Endothelial cell of umbilical vein (primary cell): ENCODE measurements at regions not wholly inside any gene's neighbourhood (a gene's known extent, or its start where the extent isn't known, plus 50 kb on each side); places are given as distances from the start of the nearest gene placed in this dataset.

Experiments
- BruUV-seq: library from RNA; stranded (reverse); fragments of 400-500 nt; replicated peaks from 2 replicates; lab custom pipeline; 2021; lab: Mats Ljungman, UMichigan
- CTCF ChIA-PET: fragments of 300-600, 350-600 bp; sonication (Branson Sonifier 250); formaldehyde crosslinking; loops from one replicate; lab custom pipeline; 2021; ENCODE audit warnings: antibody characterized with exemption, inconsistent platforms; lab: Charles Lee
- POLR2A ChIA-PET: fragments of 300-600, 350-600 bp; sonication (Branson Sonifier 250); formaldehyde crosslinking; loops from one replicate; lab custom pipeline; 2021; ENCODE audit warnings: antibody characterized with exemption, inconsistent platforms; lab: Charles Lee
- DNase-seq: peaks from one replicate; pipeline ENCODE4 v3.0.0-alpha.2; 2011; ENCODE audit warnings: low read depth, low spot score
- FAIRE-seq: peaks from 2 replicates; lab custom pipeline; 2011; peaks lifted over from hg19 to GRCh38; lab: Jason Lieb, UNC
- H2AFZ ChIP-seq: 2 replicates; pipeline ENCODE4 v1.6.0; 2012; ENCODE audit warnings: low read depth, low read length, control low read depth, inconsistent platforms
- H3K27ac ChIP-seq: 2 replicates; pipeline ENCODE4 v1.5.1; 2011; ENCODE audit warnings: low read depth, mild to moderate bottlenecking, control low read depth, low read length, moderate library complexity; ENCODE audit not compliant: insufficient read depth
- H3K27me3 ChIP-seq, 2 experiments: 2 replicates each; pipeline versions ENCODE4 v1.6.0 to v1.6.1; 2011; ENCODE audit warnings: low read length in 2 of 2, mixed read lengths in 1 of 2; ENCODE audit not compliant: control insufficient read depth in 2 of 2, insufficient read depth in 2 of 2
- H3K36me3 ChIP-seq, 2 experiments: 2 replicates in 1 of 2; 3 replicates in 1 of 2; pipeline ENCODE4 v1.5.1; 2011; ENCODE audit warnings: low read length in 2 of 2, mild to moderate bottlenecking in 1 of 2, moderate library complexity in 1 of 2; ENCODE audit not compliant: control insufficient read depth in 2 of 2, insufficient read depth in 2 of 2; ENCODE audit errors: extremely low read depth in 1 of 2
- H3K4me1 ChIP-seq: 3 replicates; pipeline ENCODE4 v1.5.1; 2011; ENCODE audit warnings: mild to moderate bottlenecking, low read length; ENCODE audit not compliant: control insufficient read depth, insufficient read depth; ENCODE audit errors: extremely low read depth
- H3K4me2 ChIP-seq: 2 replicates; pipeline ENCODE4 v1.6.1; 2011; ENCODE audit warnings: low read length, control low read depth, mixed read lengths; ENCODE audit not compliant: insufficient read depth
- H3K4me3 ChIP-seq, 3 experiments: fragments of 200-600 bp in 1 of 3; sonication (generic), shearing (Covaris generic) in 1 of 3; replicated peaks in 1 of 3; 2 replicates each; pipeline ENCODE4 v1.5.1; 2011 to 2016; ENCODE audit warnings: control low read depth in 3 of 3, low read length in 3 of 3, mild to moderate bottlenecking in 2 of 3, inconsistent platforms in 1 of 3, low read depth in 1 of 3, moderate library complexity in 1 of 3; ENCODE audit not compliant: insufficient read depth in 1 of 3
- H3K79me2 ChIP-seq: 2 replicates; pipeline ENCODE4 v1.6.0; 2012; ENCODE audit warnings: low read length, inconsistent platforms; ENCODE audit not compliant: control insufficient read depth, insufficient read depth
- H3K9ac ChIP-seq: replicated peaks from 2 replicates; pipeline ENCODE3; 2011; ENCODE audit warnings: low read length, control low read depth; ENCODE audit not compliant: insufficient read depth; ENCODE audit errors: extremely low read depth
- H3K9me1 ChIP-seq: replicated peaks from 3 replicates; pipeline ENCODE4 v1.6.0; 2011; ENCODE audit warnings: mild to moderate bottlenecking, low read length; ENCODE audit not compliant: control insufficient read depth, insufficient read depth; ENCODE audit errors: extremely low read depth
- H3K9me3 ChIP-seq: replicated peaks from 2 replicates; pipeline ENCODE4 v1.5.1; 2012; ENCODE audit warnings: low read length, inconsistent platforms; ENCODE audit not compliant: control insufficient read depth, insufficient read depth
- H4K20me1 ChIP-seq: replicated peaks from 2 replicates; pipeline ENCODE3; 2011; ENCODE audit warnings: mild to moderate bottlenecking, low read length; ENCODE audit not compliant: control insufficient read depth, insufficient read depth; ENCODE audit errors: extremely low read depth
- EZH2 ChIP-seq: IDR thresholded peaks from 2 replicates; pipeline ENCODE4 v1.6.1; 2012; ENCODE audit warnings: borderline replicate concordance, low read depth, mild to moderate bottlenecking, moderate library complexity, low read length, inconsistent platforms; ENCODE audit not compliant: severe bottlenecking
- FOS ChIP-seq: IDR thresholded peaks from 2 replicates; pipeline ENCODE4 v1.6.1; 2011; ENCODE audit warnings: mild to moderate bottlenecking, low read length, moderate library complexity, borderline replicate concordance; ENCODE audit not compliant: insufficient read depth
- GATA2 ChIP-seq: IDR thresholded peaks from 2 replicates; pipeline ENCODE4 v1.7.0; 2011; ENCODE audit warnings: low read depth, mild to moderate bottlenecking, moderate library complexity, mixed read lengths, low read length; ENCODE audit not compliant: insufficient read length, insufficient read depth
- JUN ChIP-seq: IDR thresholded peaks from 2 replicates; pipeline ENCODE4 v1.6.1; 2011; ENCODE audit warnings: borderline replicate concordance, low read depth; ENCODE audit not compliant: insufficient read length, insufficient read depth
- MAX ChIP-seq: IDR thresholded peaks from 2 replicates; pipeline ENCODE4 v1.6.1; 2011; ENCODE audit not compliant: insufficient read depth, insufficient read length
- MYC ChIP-seq: IDR thresholded peaks from one replicate; pipeline ENCODE4 v1.6.1; 2011; ENCODE audit warnings: mild to moderate bottlenecking, low read depth, low read length
- POLR2A ChIP-seq: IDR thresholded peaks from 2 replicates; pipeline ENCODE4 v1.6.1; 2012; ENCODE audit warnings: low read depth, mild to moderate bottlenecking, control low read depth, low read length
- POLR2AphosphoS5 ChIP-seq: IDR thresholded peaks from 2 replicates; pipeline ENCODE4 v1.6.1; 2012; ENCODE audit warnings: low read depth, mild to moderate bottlenecking, control low read depth, low read length, moderate library complexity; ENCODE audit not compliant: insufficient read depth
- dilution Hi-C: fragments of 300-500 bp; cut with MboI; formaldehyde crosslinking; loops from one replicate; pipeline ENCODE4 v1.15.0; 2019; ENCODE audit warnings: low sequenced_read_pairs; ENCODE audit not compliant: extremely low pct_ligation_motif_present
- intact Hi-C: fragments of 100-400 bp; cut with micrococcal nuclease; formaldehyde crosslinking; loops from one replicate; pipeline ENCODE4 v1.10.0; 2022
- TF ChIP-seq, protein P1 (sequence below), 2 donors: IDR thresholded peaks; 1 replicate in 1 of 2; 2 replicates in 1 of 2; pipeline ENCODE4 v1.5.1; 2011; ENCODE audit warnings: low read length in 2 of 2, mild to moderate bottlenecking in 2 of 2, moderate library complexity in 2 of 2, control low read depth in 1 of 2, inconsistent platforms in 1 of 2, low read depth in 1 of 2; ENCODE audit not compliant: insufficient read depth in 1 of 2; ENCODE audit errors: extremely low read depth in 1 of 2

GRCh38 chr7:119233015-119233414, 1008.5 kb downstream of the ANKRD7 start:
- POLR2A ChIA-PET = no interaction called here
- H3K27me3 ChIP-seq = no peaks in the 10 kb centered on the region
- DNase-seq = no peak
- no peaks in the 10 kb centered on the region for H3K9me1 ChIP-seq
- no peaks in the 10 kb centered on the region for H4K20me1 ChIP-seq
- CTCF ChIA-PET = no interaction called here
- H3K79me2 ChIP-seq = no peaks in the 10 kb centered on the region
- no peak overlapping the region for H3K4me2 ChIP-seq
- no peak for FAIRE-seq
- H2AFZ ChIP-seq = no peak overlapping the region
- no peaks in the 10 kb centered on the region for H3K9me3 ChIP-seq
- intact Hi-C loops = no loop called here
- no peak overlapping the region for H3K4me3 ChIP-seq
- TF ChIP-seq POLR2AphosphoS5 (no peak), FOS (no peak), JUN (no peak)
- TF ChIP-seq, protein P1, sequence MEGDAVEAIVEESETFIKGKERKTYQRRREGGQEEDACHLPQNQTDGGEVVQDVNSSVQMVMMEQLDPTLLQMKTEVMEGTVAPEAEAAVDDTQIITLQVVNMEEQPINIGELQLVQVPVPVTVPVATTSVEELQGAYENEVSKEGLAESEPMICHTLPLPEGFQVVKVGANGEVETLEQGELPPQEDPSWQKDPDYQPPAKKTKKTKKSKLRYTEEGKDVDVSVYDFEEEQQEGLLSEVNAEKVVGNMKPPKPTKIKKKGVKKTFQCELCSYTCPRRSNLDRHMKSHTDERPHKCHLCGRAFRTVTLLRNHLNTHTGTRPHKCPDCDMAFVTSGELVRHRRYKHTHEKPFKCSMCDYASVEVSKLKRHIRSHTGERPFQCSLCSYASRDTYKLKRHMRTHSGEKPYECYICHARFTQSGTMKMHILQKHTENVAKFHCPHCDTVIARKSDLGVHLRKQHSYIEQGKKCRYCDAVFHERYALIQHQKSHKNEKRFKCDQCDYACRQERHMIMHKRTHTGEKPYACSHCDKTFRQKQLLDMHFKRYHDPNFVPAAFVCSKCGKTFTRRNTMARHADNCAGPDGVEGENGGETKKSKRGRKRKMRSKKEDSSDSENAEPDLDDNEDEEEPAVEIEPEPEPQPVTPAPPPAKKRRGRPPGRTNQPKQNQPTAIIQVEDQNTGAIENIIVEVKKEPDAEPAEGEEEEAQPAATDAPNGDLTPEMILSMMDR (IDR thresholded peaks at IDR 0.05; ENCODE audit: extremely low read depth in 1 of 2, insufficient read depth in 1 of 2, low read depth in 1 of 2, low read length in 2 of 2) = no peak
- H3K4me1 ChIP-seq = no peaks in the 10 kb centered on the region
- H3K27ac ChIP-seq = no peak overlapping the region
- no TSS peak for BruUV-seq
- H3K9ac ChIP-seq = no peak overlapping the region
- dilution Hi-C loops = no loop called here
- no peaks in the 10 kb centered on the region for H3K36me3 ChIP-seq

- no peak overlapping the region for H3K4me3 ChIP-seq
- TF ChIP-seq POLR2A (no peak), FOS (no peak), EZH2 (no peak), MAX (no peak), MYC (no peak), GATA2 (no peak), JUN (no peak), POLR2AphosphoS5 (no peak)
- TF ChIP-seq, protein P1 (IDR thresholded peaks at IDR 0.05; ENCODE audit: extremely low read depth in 1 of 2, insufficient read depth in 1 of 2, low read depth in 1 of 2, low read length in 2 of 2) = no peak
- H3K27ac ChIP-seq = no peak overlapping the region
- ChIA-PET POLR2A (no interaction called here), CTCF (no interaction called here)
- no peak for FAIRE-seq
- H3K27me3 ChIP-seq = no peaks in the 10 kb centered on the region
- no peaks in the 10 kb centered on the region for H4K20me1 ChIP-seq
- no peaks in the 10 kb centered on the region for H3K9me1 ChIP-seq
- H3K9me3 ChIP-seq = no peaks in the 10 kb centered on the region
- no peaks in the 10 kb centered on the region for H3K36me3 ChIP-seq
- H3K4me1 ChIP-seq = no peaks in the 10 kb centered on the region
- H3K4me2 ChIP-seq = no peak overlapping the region
- dilution Hi-C loops (no loop called here), intact Hi-C loops (no loop called here)
- no peak for DNase-seq
- no peak overlapping the region for H3K9ac ChIP-seq
- H2AFZ ChIP-seq = no peak overlapping the region
- BruUV-seq = no TSS peak
- H3K79me2 ChIP-seq = no peaks in the 10 kb centered on the region
Measured at GRCh38 chr7:119252962-119253361, 1020.0 kb upstream of the KCND2 start.
